Lower leg skin (tissue), 4 donors: ENCODE measurements at regions not wholly inside any gene's neighbourhood (a gene's known extent, or its start where the extent isn't known, plus 50 kb on each side); places are given as distances from the start of the nearest gene placed in this dataset.

Experiments used
- DNase-seq, 2 donors: peaks; one replicate each; pipeline ENCODE4 v3.0.0-alpha.2; 2019; ENCODE audit warnings: low spot score in 2 of 2
- H3K4me3 ChIP-seq: fragments of 200-600 bp; sonication (generic); 2 replicates; pipeline ENCODE4 v1.5.1; 2017; ENCODE audit warnings: mild to moderate bottlenecking, low read depth; ENCODE audit not compliant: poor library complexity, severe bottlenecking
- POLR2A ChIP-seq, 2 donors: fragments of 450-650 bp; IDR thresholded peaks; one replicate each; pipeline ENCODE4 v1.6.1; 2016 to 2017; ENCODE audit warnings: antibody characterized with exemption in 2 of 2, mild to moderate bottlenecking in 1 of 2, moderate library complexity in 1 of 2
- WGBS, 2 donors: methylation state at CpG; one replicate each; pipeline ENCODE4 v1.1.5; 2018; 5-methylcytosine and 5-hydroxymethylcytosine counted together
- intact Hi-C: fragments of 100-400 bp; cut with DNase I; formaldehyde crosslinking; loops from one replicate; pipeline ENCODE4 v1.15.0; 2023; ENCODE audit warnings: low total_unique reads
- TF ChIP-seq, protein P1 (sequence below), 3 donors: fragments of 450-650 bp; IDR thresholded peaks; one replicate each; pipeline ENCODE4 v1.5.1; 2016; ENCODE audit warnings: antibody characterized with exemption in 3 of 3, mild to moderate bottlenecking in 3 of 3, moderate library complexity in 2 of 3

DNA sequence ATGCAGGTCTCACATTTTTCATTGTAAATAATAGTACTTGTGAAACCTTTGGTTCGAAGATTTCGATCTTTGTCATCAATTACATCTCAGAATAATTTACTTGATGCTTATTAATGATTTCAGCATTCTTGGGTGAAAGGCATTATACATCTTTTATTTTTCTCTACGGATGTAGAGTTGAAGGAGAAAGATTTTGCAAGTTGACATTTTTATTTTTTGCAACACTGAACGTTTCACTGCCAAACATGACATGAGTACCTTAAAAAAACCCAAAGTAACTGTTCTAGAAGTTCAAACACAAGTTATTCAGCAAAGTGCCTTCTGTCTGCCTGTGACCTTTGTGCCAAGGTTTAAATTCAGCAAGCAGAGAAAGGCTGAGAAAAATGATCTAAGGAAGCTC, 97.3 kb upstream of the SGK1 start:
- intact Hi-C loops = no loop called here
- WGBS, 2 donors = 77 to 79% methylated on average over 4 of the region's 4 CpGs
- no peak overlapping the region for H3K4me3 ChIP-seq
- DNase-seq = no peak
- TF ChIP-seq, protein P1, sequence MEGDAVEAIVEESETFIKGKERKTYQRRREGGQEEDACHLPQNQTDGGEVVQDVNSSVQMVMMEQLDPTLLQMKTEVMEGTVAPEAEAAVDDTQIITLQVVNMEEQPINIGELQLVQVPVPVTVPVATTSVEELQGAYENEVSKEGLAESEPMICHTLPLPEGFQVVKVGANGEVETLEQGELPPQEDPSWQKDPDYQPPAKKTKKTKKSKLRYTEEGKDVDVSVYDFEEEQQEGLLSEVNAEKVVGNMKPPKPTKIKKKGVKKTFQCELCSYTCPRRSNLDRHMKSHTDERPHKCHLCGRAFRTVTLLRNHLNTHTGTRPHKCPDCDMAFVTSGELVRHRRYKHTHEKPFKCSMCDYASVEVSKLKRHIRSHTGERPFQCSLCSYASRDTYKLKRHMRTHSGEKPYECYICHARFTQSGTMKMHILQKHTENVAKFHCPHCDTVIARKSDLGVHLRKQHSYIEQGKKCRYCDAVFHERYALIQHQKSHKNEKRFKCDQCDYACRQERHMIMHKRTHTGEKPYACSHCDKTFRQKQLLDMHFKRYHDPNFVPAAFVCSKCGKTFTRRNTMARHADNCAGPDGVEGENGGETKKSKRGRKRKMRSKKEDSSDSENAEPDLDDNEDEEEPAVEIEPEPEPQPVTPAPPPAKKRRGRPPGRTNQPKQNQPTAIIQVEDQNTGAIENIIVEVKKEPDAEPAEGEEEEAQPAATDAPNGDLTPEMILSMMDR (IDR thresholded peaks at IDR 0.05) = no peak
- TF ChIP-seq POLR2A (IDR thresholded peaks at IDR 0.05) = no peak

DNA sequence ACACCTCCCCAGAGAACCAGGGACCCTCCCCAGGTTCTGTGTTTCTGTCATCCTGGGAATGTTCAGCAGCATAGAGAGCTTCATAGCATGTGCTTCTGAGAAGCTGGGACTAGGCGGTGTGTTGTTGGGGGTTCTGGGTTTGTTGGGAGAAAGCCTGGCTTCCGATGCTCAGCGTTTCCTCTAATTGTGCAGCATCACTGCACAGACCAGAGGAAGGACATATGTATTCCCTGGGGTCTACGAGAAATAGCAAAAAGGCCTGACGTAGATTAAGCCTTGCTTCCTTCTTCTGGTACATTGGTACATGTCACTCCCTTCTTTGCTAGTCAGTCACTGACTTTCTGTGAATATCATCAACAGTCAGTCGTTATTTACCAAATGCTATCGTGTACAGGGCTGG, 96.9 kb upstream of the SGK1 start:
- intact Hi-C loops = no loop called here
- no peak for DNase-seq
- no peak overlapping the region for H3K4me3 ChIP-seq
- WGBS, 2 donors = 77 to 84% methylated on average over 7 of the region's 7 CpGs
- TF ChIP-seq POLR2A (IDR thresholded peaks at IDR 0.05) = no peak
- TF ChIP-seq, protein P1 (IDR thresholded peaks at IDR 0.05) = no peak

DNA sequence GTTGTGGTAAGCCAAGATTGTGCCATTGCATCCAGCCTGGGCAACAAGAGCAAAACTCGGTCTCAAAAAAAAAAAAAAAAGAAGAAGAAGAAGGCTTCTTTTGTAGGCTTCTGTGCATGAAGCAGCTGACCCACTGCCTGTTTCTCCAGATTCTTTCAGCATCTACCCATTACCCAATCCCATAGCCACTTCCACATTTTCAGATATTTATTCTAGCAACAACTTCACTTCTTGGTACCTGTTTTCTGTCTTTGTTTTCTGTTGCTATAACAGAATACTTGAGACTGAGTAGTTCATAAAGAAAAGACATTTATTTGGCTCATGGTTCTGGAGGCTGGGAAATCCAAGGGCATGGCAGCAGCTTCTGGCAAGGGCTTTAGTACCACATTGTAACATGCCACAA, 95.3 kb upstream of the SGK1 start:
- H3K4me3 ChIP-seq = no peak overlapping the region
- TF ChIP-seq, protein P1 (IDR thresholded peaks at IDR 0.05) = no peak
- no peak for TF ChIP-seq POLR2A (IDR thresholded peaks at IDR 0.05)
- 84 to 91% methylated on average over 1 of the region's 1 CpG for WGBS, 2 donors

DNA sequence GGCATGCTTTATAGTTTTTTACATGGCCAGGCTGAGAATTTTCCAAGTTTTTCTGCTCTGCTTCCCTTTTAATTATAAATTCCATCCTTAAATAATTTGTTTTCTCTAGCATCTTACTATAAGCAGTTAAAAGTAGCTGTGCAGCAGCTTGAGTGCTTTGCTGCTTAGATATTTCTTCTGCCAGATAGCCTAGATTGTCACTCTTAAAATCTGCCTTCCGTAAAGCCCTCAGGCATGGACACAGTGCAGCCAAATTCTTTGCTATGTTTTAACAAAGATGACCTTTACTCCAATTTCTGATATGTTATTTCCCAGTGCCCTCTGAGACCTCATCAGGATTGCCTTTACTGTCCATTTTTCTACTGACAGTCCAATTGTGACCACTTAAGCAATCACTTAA, 92.6 kb upstream of the SGK1 start:
- no peak overlapping the region for H3K4me3 ChIP-seq
- 58 to 76% methylated on average over 1 of the region's 1 CpG for WGBS, 2 donors
- intact Hi-C loops = no loop called here
- no peak for DNase-seq
- no peak for TF ChIP-seq POLR2A (IDR thresholded peaks at IDR 0.05)

More for the DNA sequence above, 95.3 kb upstream of the SGK1 start:
- no peak for DNase-seq
- intact Hi-C loops = no loop called here

DNA sequence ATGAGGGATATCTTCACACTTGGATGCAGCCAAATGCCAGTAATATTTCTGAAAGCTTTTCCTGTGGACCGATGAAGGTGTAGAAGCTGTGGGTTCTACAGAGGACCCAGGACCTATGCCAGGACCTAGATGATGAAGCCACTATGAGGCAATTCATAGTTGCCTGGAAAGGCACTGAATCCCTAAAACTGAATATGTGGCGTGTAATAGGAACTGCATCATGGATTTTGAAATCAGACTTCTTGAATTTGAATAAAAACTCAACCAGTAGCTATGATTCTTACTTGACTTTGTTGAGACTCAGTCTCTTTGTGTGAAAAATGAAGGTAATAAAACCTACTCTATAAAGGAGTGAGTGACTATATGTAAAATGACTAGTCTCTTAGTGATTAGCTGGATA, 89.9 kb upstream of the SGK1 start:
- intact Hi-C loops = no loop called here
- DNase-seq = no peak
- no peak for TF ChIP-seq POLR2A (IDR thresholded peaks at IDR 0.05)
- TF ChIP-seq, protein P1 (IDR thresholded peaks at IDR 0.05) = no peak
- 92 to 94% methylated on average over 2 of the region's 2 CpGs for WGBS, 2 donors
- no peak overlapping the region for H3K4me3 ChIP-seq

DNA sequence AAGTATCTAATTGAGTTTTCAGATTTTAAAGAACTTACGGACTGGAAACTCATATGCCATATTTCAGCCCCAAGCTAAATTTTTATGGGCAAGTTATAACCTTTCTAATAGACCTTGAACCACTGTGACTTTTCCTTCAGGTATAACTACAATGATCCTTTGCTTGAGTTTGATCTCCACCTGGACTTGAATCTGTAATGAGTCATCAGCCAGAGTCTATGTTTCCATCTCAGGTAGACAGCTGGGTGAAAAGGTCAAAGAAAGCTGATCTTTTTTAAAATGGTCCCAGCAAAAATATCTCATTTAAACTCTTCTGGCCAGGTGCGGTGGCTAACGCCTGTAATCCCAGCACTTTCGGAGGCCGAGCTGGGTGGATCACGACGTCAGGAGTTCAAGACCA, 88.4 kb upstream of the SGK1 start:
- no peak for TF ChIP-seq POLR2A (IDR thresholded peaks at IDR 0.05)
- TF ChIP-seq, protein P1 (IDR thresholded peaks at IDR 0.05) = no peak
- intact Hi-C loops = no loop called here
- WGBS, 2 donors = 95 to 96% methylated on average over 7 of the region's 7 CpGs
- DNase-seq = no peak
- H3K4me3 ChIP-seq = no peak overlapping the region
